HepG2 (cell line): ENCODE measurements at regions not wholly inside any gene's neighbourhood (a gene's known extent, or its start where the extent isn't known, plus 50 kb on each side); places are given as distances from the start of the nearest gene placed in this dataset.
"Not testable (repeated sequence)": the region's sequence is repeated elsewhere in the genome, so short reads cannot be mapped to it uniquely, and the experiment has no call there.

Source experiments
- ATAC-seq: fragments of 200-7000 bp; cut with Tn5 transposase; 3 replicates; pipeline ENCODE4 v1.9.1; 2020; ENCODE audit warnings: mild to moderate bottlenecking, moderate library complexity
- BruUV-seq: library from RNA; stranded (reverse); fragments of 400-500 nt; replicated peaks from 2 replicates; lab custom pipeline; 2021; lab: Mats Ljungman, UMichigan
- CTCF ChIA-PET: fragments of 300-600 bp; formaldehyde crosslinking; extraction: SDS; loops from one replicate; lab custom pipeline; 2021; ENCODE audit warnings: low total read pairs, inconsistent platforms, low intra/inter-chr PET ratio; lab: Yijun Ruan, JAX
- POLR2A ChIA-PET: fragments of 350-600 bp; sonication (Branson Sonifier 250); formaldehyde crosslinking; loops from one replicate; lab custom pipeline; 2020; ENCODE audit warnings: antibody characterized with exemption, inconsistent platforms; lab: Yijun Ruan, JAX
- DNase-seq: peaks from one replicate; pipeline ENCODE4 v3.0.0-alpha.2; 2015; ENCODE audit warnings: low spot score
- FAIRE-seq: peaks from 3 replicates; lab custom pipeline; 2011; peaks lifted over from hg19 to GRCh38; lab: Jason Lieb, UNC
- H2AFZ ChIP-seq: one replicate; pipeline ENCODE4 v1.6.1; 2011; ENCODE audit warnings: low read length, inconsistent platforms
- H3K27ac ChIP-seq: fragments of 300-600 bp; 3 replicates; pipeline ENCODE4 v1.8.0; 2011; ENCODE audit warnings: mixed run types, mild to moderate bottlenecking, mixed read lengths, low read length, inconsistent platforms; ENCODE audit not compliant: insufficient read depth; ENCODE audit errors: extremely low read length
- H3K27me3 ChIP-seq, 2 experiments: fragments of 200-600 bp in 1 of 2; 2 replicates in 1 of 2; 3 replicates in 1 of 2; pipeline versions ENCODE4 v1.6.0 to v1.8.0; 2011; ENCODE audit warnings: low read length in 2 of 2, mild to moderate bottlenecking in 2 of 2, moderate library complexity in 2 of 2, inconsistent platforms in 1 of 2; ENCODE audit not compliant: insufficient read depth in 2 of 2, control insufficient read depth in 1 of 2
- H3K36me3 ChIP-seq, 2 experiments: fragments of 200-600 bp in 1 of 2; replicated peaks in 1 of 2; 2 replicates in 1 of 2; 3 replicates in 1 of 2; pipeline versions ENCODE4 v1.5.1 to v1.8.0; 2011; ENCODE audit warnings: low read length in 2 of 2, inconsistent platforms in 1 of 2; ENCODE audit not compliant: insufficient read depth in 2 of 2, control insufficient read depth in 1 of 2
- H3K4me1 ChIP-seq: 2 replicates; pipeline ENCODE4 v1.5.1; 2012; ENCODE audit warnings: low read length, inconsistent platforms; ENCODE audit not compliant: insufficient read depth
- H3K4me2 ChIP-seq: 2 replicates; pipeline ENCODE4 v1.6.0; 2011; ENCODE audit warnings: low read depth, low read length, inconsistent platforms
- H3K4me3 ChIP-seq, 3 experiments: fragments of 200-600 bp in 1 of 3; sonication (generic), shearing (Covaris generic) in 1 of 3; replicated peaks in 1 of 3; 2 replicates each; pipeline ENCODE4 v1.5.1; 2011 to 2016; ENCODE audit warnings: low read length in 3 of 3, inconsistent platforms in 2 of 3, low read depth in 2 of 3, mild to moderate bottlenecking in 2 of 3, control low read depth in 1 of 3, mixed read lengths in 1 of 3; ENCODE audit not compliant: insufficient read depth in 1 of 3
- H3K79me2 ChIP-seq: one replicate; pipeline ENCODE4 v1.6.1; 2011; ENCODE audit warnings: low read length, inconsistent platforms; ENCODE audit not compliant: insufficient read depth
- H3K9ac ChIP-seq: 2 replicates; pipeline ENCODE4 v1.6.0; 2011; ENCODE audit warnings: mild to moderate bottlenecking, low read depth, low read length, inconsistent platforms; ENCODE audit not compliant: insufficient read depth
- H3K9me3 ChIP-seq: 2 replicates; pipeline ENCODE4 v1.5.1; 2012; ENCODE audit warnings: mild to moderate bottlenecking, low read length
- H4K20me1 ChIP-seq: 2 replicates; pipeline ENCODE4 v1.6.0; 2011; ENCODE audit warnings: inconsistent platforms, mild to moderate bottlenecking, low read length, moderate library complexity; ENCODE audit not compliant: insufficient read depth
- CREM ChIP-seq, 2 experiments: sonication (generic) in 1 of 2; formaldehyde crosslinking in 1 of 2; IDR thresholded peaks; 2 replicates each; pipeline versions ENCODE4 v1.4.0 to v1.6.1; 2016 to 2020; ENCODE audit warnings: antibody characterized with exemption in 1 of 2, mild to moderate bottlenecking in 1 of 2, missing genetic modification reagents in 1 of 2
- HDAC2 ChIP-seq: sonication (generic); formaldehyde crosslinking; IDR thresholded peaks from 2 replicates; pipeline ENCODE4 v1.4.0; 2020; ENCODE audit warnings: missing genetic modification reagents
- HMG20A ChIP-seq: IDR thresholded peaks from 2 replicates; pipeline ENCODE4 v1.6.1; 2016; ENCODE audit warnings: borderline replicate concordance
- HNF1A ChIP-seq, 2 experiments: sonication (generic) in 1 of 2; formaldehyde crosslinking in 1 of 2; IDR thresholded peaks; 2 replicates each; pipeline versions ENCODE4 v1.4.0 to v1.6.1; 2016 to 2020; ENCODE audit warnings: borderline replicate concordance in 1 of 2, low read depth in 1 of 2, mild to moderate bottlenecking in 1 of 2, missing genetic modification reagents in 1 of 2
- ISL2 ChIP-seq: sonication (generic); formaldehyde crosslinking; IDR thresholded peaks from 2 replicates; pipeline ENCODE4 v1.5.0; 2020; ENCODE audit warnings: missing genetic modification reagents
- NFIC ChIP-seq: IDR thresholded peaks from 2 replicates; pipeline ENCODE4 v1.6.1; 2012; ENCODE audit warnings: mild to moderate bottlenecking, low read length, inconsistent platforms
- SALL1 ChIP-seq: sonication (generic); formaldehyde crosslinking; IDR thresholded peaks from 2 replicates; pipeline ENCODE4 v1.8.0; 2022; ENCODE audit warnings: mild to moderate bottlenecking, missing genetic modification reagents
- SOX13 ChIP-seq, 3 experiments: fragments of 450-650 bp in 1 of 3; sonication (generic) in 1 of 3; formaldehyde crosslinking in 1 of 3; IDR thresholded peaks in 2 of 3; conservative IDR thresholded peaks in 1 of 3; 2 replicates each; pipeline versions ENCODE4 v1.5.0 to v1.6.1; 2016 to 2020; ENCODE audit warnings: antibody characterized with exemption in 1 of 3, mild to moderate bottlenecking in 1 of 3, missing compliant biosample characterization in 1 of 3, missing genetic modification reagents in 1 of 3, moderate library complexity in 1 of 3
- ZMYM4 ChIP-seq: sonication (generic); formaldehyde crosslinking; IDR thresholded peaks from 2 replicates; pipeline ENCODE4 v1.8.1; 2023; ENCODE audit warnings: mild to moderate bottlenecking, missing genetic modification reagents
- WGBS: methylation state at CpG from one replicate; pipeline ENCODE4 v1.1.6; 2017; ENCODE audit warnings: low lambda C conversion rate; 5-methylcytosine and 5-hydroxymethylcytosine counted together
- in situ Hi-C: cut with HindIII; loops from 2 replicates; pipeline ENCODE4 v1.10.0; 2017; ENCODE audit warnings: low pct_unique_long_range_greater_than_20kb; ENCODE audit not compliant: extremely low pct_ligation_motif_present
- intact Hi-C: fragments of 100-400 bp; cut with micrococcal nuclease; formaldehyde crosslinking; loops from one replicate; pipeline ENCODE4 v1.10.0; 2022; ENCODE audit not compliant: unreplicated experiment
- TF ChIP-seq, protein P1 (sequence below): sonication (generic); formaldehyde crosslinking; IDR thresholded peaks from 2 replicates; pipeline ENCODE4 v1.4.0; 2020; ENCODE audit warnings: missing genetic modification reagents; ENCODE audit errors: not compliant biosample characterization

GRCh38 chr4:188437535-188437934, 298.3 kb downstream of the TRIML1 start:
- Histone ChIP-seq H3K27me3 (no peaks in the 10 kb centered on the region; a peak in 1 of 5 replicates), H3K36me3 (no peaks in the 10 kb centered on the region), H3K4me1 (peaks cover 22% of the 10 kb centered on the region), H3K9ac (no peak overlapping the region), H3K4me2 (no peak overlapping the region), H3K9me3 (no peaks in the 10 kb centered on the region), H3K4me3 (no peak overlapping the region), H3K27ac (no peak overlapping the region), H4K20me1 (no peaks in the 10 kb centered on the region), H2AFZ (no peak overlapping the region), H3K79me2 (no peaks in the 10 kb centered on the region)
- 74% methylated on average over 5 of the region's 5 CpGs for WGBS
- BruUV-seq: no TSS peak
- ChIA-PET CTCF (no interaction called here), POLR2A (no interaction called here)
- ATAC-seq (peak; percentile 61; the same call in 1 of the 3 replicates), FAIRE-seq (no peak), DNase-seq (no peak)
- in situ Hi-C loops: no loop called here
- TF ChIP-seq, protein P1, sequence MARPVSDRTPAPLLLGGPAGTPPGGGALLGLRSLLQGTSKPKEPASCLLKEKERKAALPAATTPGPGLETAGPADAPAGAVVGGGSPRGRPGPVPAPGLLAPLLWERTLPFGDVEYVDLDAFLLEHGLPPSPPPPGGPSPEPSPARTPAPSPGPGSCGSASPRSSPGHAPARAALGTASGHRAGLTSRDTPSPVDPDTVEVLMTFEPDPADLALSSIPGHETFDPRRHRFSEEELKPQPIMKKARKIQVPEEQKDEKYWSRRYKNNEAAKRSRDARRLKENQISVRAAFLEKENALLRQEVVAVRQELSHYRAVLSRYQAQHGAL (CRISPR knock-in tag): no peak
- intact Hi-C loops: loop anchor here (10.0 kb wide), 1 partner anchor 97 kb away; no protein-coding TSS in a partner anchor

- POLR2A ChIA-PET; in situ Hi-C loops; H3K9ac ChIP-seq; H3K4me3 ChIP-seq; CTCF ChIA-PET; H4K20me1 ChIP-seq; H3K9me3 ChIP-seq; H3K79me2 ChIP-seq; H3K27me3 ChIP-seq; H3K4me2 ChIP-seq; H3K27ac ChIP-seq; FAIRE-seq; H3K36me3 ChIP-seq; BruUV-seq; H2AFZ ChIP-seq; TF ChIP-seq CREM (CRISPR knock-in tag; IDR thresholded peaks at IDR 0.05): not testable (repeated sequence)
- intact Hi-C loops: loop anchor here (1.0 to 10.0 kb wide), 2 partner anchors 17 to 96 kb away; no protein-coding TSS in a partner anchor
- DNase-seq (peak; percentile 75), ATAC-seq (peak; percentile 74)
- 10% methylated on average over 5 of the region's 5 CpGs for WGBS
- peaks cover 22% of the 10 kb centered on the region for H3K4me1 ChIP-seq
- TF ChIP-seq HDAC2 (CRISPR knock-in tag) (peak; percentile 51; the same call in 1 of the 2 replicates), ZMYM4 (CRISPR knock-in tag) (peak; percentile 55; the same call in 1 of the 2 replicates), SALL1 (CRISPR knock-in tag) (peak; percentile 42; the same call in 1 of the 2 replicates), SOX13 (IDR thresholded peaks at IDR 0.05) (peak; percentile 54; the same call in 1 of the 2 replicates), SOX13 (CRISPR knock-in tag; conservative IDR thresholded peaks at IDR 0.05 in 1 of 2, IDR thresholded peaks at IDR 0.05 in 1 of 2) (peak in 1 of 2 experiments; percentile 73; a peak in 2 of 4 replicates), HNF1A (IDR thresholded peaks at IDR 0.05; ENCODE audit: low read depth) (peak; percentile 74), HNF1A (CRISPR knock-in tag; IDR thresholded peaks at IDR 0.05; ENCODE audit: borderline replicate concordance) (peak; percentile 50; the same call in 1 of the 2 replicates), ISL2 (CRISPR knock-in tag) (peak; percentile 95), CREM (IDR thresholded peaks at IDR 0.05) (peak; percentile 66; the same call in 1 of the 2 replicates), HMG20A (CRISPR knock-in tag) (peak; percentile 38; the same call in 1 of the 2 replicates), NFIC (peak; percentile 60; the same call in 1 of the 2 replicates)
These were observed 299.2 kb downstream of the TRIML1 start for GRCh38 chr4:188438391-188438824.
